ENCODE measurements at regions not wholly inside any gene's neighbourhood (a gene's known extent, or its start where the extent isn't known, plus 50 kb on each side); places are given as distances from the start of the nearest gene placed in this dataset.

DNA sequence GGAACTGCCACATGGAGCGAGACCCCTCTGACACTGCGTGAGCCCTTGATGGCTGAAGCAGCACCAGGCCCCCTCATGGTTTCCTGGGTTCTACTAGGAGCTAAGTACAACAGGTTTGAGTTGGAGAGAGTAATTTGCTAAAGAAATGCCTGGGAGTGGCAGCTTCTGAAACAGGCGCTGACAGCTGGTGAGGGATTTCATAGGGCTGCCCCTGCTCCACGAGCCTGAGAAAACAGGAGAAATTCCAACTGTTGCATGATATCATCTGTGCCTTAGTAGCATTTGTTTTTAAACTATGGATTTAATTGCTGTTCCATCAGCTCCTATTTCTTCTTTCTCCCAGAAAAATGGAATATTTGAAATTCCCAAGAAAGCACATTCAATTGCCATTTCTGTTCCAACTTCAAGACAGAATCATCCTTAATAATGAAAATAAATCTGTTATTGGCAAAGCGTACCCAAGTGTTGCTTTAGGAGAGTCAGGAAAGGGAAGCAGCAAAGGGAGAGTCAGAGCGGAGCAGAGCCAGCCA is 78.8 kb upstream of the ANKFN1 start:
- no peak for TF ChIP-seq POLR2A (IDR thresholded peaks at IDR 0.05; ENCODE audit: low read length)
- no peak for TF ChIP-seq GATA1 (IDR thresholded peaks at IDR 0.05; ENCODE audit: low read depth, low read length)

Data from erythroblast (primary cell).